ENCODE measurements at regions not wholly inside any gene's neighbourhood (a gene's known extent, or its start where the extent isn't known, plus 50 kb on each side); places are given as distances from the start of the nearest gene placed in this dataset.
"Not testable (repeated sequence)": the region's sequence is repeated elsewhere in the genome, so short reads cannot be mapped to it uniquely, and the experiment has no call there.

- no peak for DNase-seq (ENCODE audit: low spot score)
Measured at GRCh38 chr7:96561892-96562291, 147.8 kb downstream of the SEM1 start.

GRCh38 chr7:96558530-96558929, 151.1 kb downstream of the SEM1 start:
- no peak for DNase-seq (ENCODE audit: low spot score)

GRCh38 chr7:96558093-96558492, 151.6 kb downstream of the SEM1 start:
- DNase-seq (ENCODE audit: low spot score), result no peak

GRCh38 chr7:96557598-96557997, 152.0 kb downstream of the SEM1 start:
- not testable (repeated sequence) for DNase-seq (ENCODE audit: low spot score)

GRCh38 chr7:96548664-96549063, 161.0 kb downstream of the SEM1 start:
- no peak for DNase-seq (ENCODE audit: low spot score)

GRCh38 chr7:96547371-96547811, 162.3 kb downstream of the SEM1 start:
- no peak for DNase-seq (ENCODE audit: low spot score)

GRCh38 chr7:96546426-96546825, 163.2 kb downstream of the SEM1 start:
- no peak for DNase-seq (ENCODE audit: low spot score)

- no peak for DNase-seq (ENCODE audit: low spot score)
Measured at GRCh38 chr7:96539471-96539870, 170.2 kb downstream of the SEM1 start.

GRCh38 chr7:96538632-96539031, 171.0 kb downstream of the SEM1 start:
- DNase-seq (ENCODE audit: low spot score), result no peak

- DNase-seq (ENCODE audit: low spot score), result no peak
Measured at GRCh38 chr7:96534221-96534620, 175.4 kb downstream of the SEM1 start.

- DNase-seq (ENCODE audit: low spot score), result no peak
Measured at GRCh38 chr7:96532428-96532935, 177.2 kb downstream of the SEM1 start.

- no peak for DNase-seq (ENCODE audit: low spot score)
Measured at GRCh38 chr7:96531331-96531730, 178.3 kb downstream of the SEM1 start.

GRCh38 chr7:96530786-96531185, 178.9 kb downstream of the SEM1 start:
- no peak for DNase-seq (ENCODE audit: low spot score)

GRCh38 chr7:96527133-96527827, 182.4 kb downstream of the SEM1 start:
- no peak for DNase-seq (ENCODE audit: low spot score)

GRCh38 chr7:96526496-96526895, 183.2 kb downstream of the SEM1 start:
- DNase-seq (ENCODE audit: low spot score), result no peak

GRCh38 chr7:96521068-96521894, 188.4 kb downstream of the SEM1 start:
- DNase-seq (ENCODE audit: low spot score), result no peak

GRCh38 chr7:96508371-96508770, 186.5 kb upstream of the SLC25A13 start:
- no peak for DNase-seq (ENCODE audit: low spot score)

GRCh38 chr7:96503597-96503996, 181.7 kb upstream of the SLC25A13 start:
- no peak for DNase-seq (ENCODE audit: low spot score)

GRCh38 chr7:96501318-96501717, 179.4 kb upstream of the SLC25A13 start:
- no peak for DNase-seq (ENCODE audit: low spot score)

- DNase-seq (ENCODE audit: low spot score), result no peak
Measured at GRCh38 chr7:96499532-96499931, 177.6 kb upstream of the SLC25A13 start.

- no peak for DNase-seq (ENCODE audit: low spot score)
Measured at GRCh38 chr7:96497567-96497966, 175.7 kb upstream of the SLC25A13 start.

GRCh38 chr7:96495751-96496216, 173.9 kb upstream of the SLC25A13 start:
- no peak for DNase-seq (ENCODE audit: low spot score)

- no peak for DNase-seq (ENCODE audit: low spot score)
Measured at GRCh38 chr7:96486681-96487080, 164.8 kb upstream of the SLC25A13 start.
